Liver (tissue), 3 donors: ENCODE measurements at regions not wholly inside any gene's neighbourhood (a gene's known extent, or its start where the extent isn't known, plus 50 kb on each side); places are given as distances from the start of the nearest gene placed in this dataset.

ENCODE experiments used
- GABPA ChIP-seq, 2 donors: IDR thresholded peaks in 1 of 2; conservative IDR thresholded peaks in 1 of 2; 2 replicates each; pipeline ENCODE4 v1.6.1; 2016; ENCODE audit warnings: antibody characterized with exemption in 2 of 2, mild to moderate bottlenecking in 1 of 2, moderate library complexity in 1 of 2
- JUND ChIP-seq, 2 donors: IDR thresholded peaks; 2 replicates each; pipeline ENCODE4 v1.6.1; 2016; ENCODE audit warnings: antibody characterized with exemption in 2 of 2
- RAD21 ChIP-seq, 2 donors: IDR thresholded peaks; 2 replicates each; pipeline ENCODE4 v1.6.1; 2016; ENCODE audit warnings: antibody characterized with exemption in 2 of 2, mild to moderate bottlenecking in 2 of 2
- RXRA ChIP-seq, 2 donors: IDR thresholded peaks; 2 replicates each; pipeline ENCODE4 v1.6.1; 2017 to 2018; ENCODE audit warnings: antibody characterized with exemption in 2 of 2, mild to moderate bottlenecking in 1 of 2
- SP1 ChIP-seq: IDR thresholded peaks from 2 replicates; pipeline ENCODE4 v1.6.1; 2018; ENCODE audit warnings: antibody characterized with exemption, mild to moderate bottlenecking
- TAF1 ChIP-seq: conservative IDR thresholded peaks from 2 replicates; pipeline ENCODE4 v1.6.1; 2016; ENCODE audit warnings: antibody characterized with exemption, mild to moderate bottlenecking
- YY1 ChIP-seq: IDR thresholded peaks from 2 replicates; pipeline ENCODE4 v1.6.1; 2016; ENCODE audit warnings: antibody characterized with exemption, mild to moderate bottlenecking
- TF ChIP-seq, protein P1 (sequence below): fragments of 150-350 bp; IDR thresholded peaks from 2 replicates; pipeline ENCODE4 v1.5.1; 2017; ENCODE audit warnings: improper control_type of control experiment, low read depth, low read length; ENCODE audit not compliant: missing input control
- TF ChIP-seq, protein P2 (sequence below): IDR thresholded peaks from 2 replicates; pipeline ENCODE4 v1.6.1; 2016; ENCODE audit warnings: antibody characterized with exemption
- TF ChIP-seq, protein P3 (sequence below): IDR thresholded peaks from 2 replicates; pipeline ENCODE4 v1.6.1; 2016; ENCODE audit warnings: antibody characterized with exemption
- donor health status: healthy.
- donor health status: healthy.

DNA sequence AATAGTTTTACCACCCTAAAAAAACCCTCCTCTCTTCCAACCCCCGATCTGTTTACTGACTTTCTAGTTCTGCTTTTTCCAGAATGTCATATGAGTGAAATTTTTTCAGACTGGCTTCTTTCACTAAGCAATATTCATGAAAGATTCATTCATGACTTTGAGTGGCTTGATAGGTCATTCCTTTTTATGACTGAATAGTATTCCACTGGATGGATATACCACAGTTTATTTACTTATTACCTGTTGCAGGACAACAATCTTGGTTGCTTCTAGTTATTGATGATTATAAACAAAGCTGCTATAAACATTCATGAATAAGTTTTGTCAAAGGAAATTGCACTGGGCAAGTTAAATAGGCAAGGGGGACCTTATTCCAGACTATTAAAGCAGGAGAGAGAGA, 264.2 kb downstream of the UTP18 start:
- TF ChIP-seq, protein P1, sequence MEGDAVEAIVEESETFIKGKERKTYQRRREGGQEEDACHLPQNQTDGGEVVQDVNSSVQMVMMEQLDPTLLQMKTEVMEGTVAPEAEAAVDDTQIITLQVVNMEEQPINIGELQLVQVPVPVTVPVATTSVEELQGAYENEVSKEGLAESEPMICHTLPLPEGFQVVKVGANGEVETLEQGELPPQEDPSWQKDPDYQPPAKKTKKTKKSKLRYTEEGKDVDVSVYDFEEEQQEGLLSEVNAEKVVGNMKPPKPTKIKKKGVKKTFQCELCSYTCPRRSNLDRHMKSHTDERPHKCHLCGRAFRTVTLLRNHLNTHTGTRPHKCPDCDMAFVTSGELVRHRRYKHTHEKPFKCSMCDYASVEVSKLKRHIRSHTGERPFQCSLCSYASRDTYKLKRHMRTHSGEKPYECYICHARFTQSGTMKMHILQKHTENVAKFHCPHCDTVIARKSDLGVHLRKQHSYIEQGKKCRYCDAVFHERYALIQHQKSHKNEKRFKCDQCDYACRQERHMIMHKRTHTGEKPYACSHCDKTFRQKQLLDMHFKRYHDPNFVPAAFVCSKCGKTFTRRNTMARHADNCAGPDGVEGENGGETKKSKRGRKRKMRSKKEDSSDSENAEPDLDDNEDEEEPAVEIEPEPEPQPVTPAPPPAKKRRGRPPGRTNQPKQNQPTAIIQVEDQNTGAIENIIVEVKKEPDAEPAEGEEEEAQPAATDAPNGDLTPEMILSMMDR, result no peak
- no peak for TF ChIP-seq RAD21 (IDR thresholded peaks at IDR 0.05)
- TF ChIP-seq RXRA (IDR thresholded peaks at IDR 0.05), result no peak
- no peak for TF ChIP-seq TAF1
- TF ChIP-seq YY1, result no peak
- TF ChIP-seq GABPA (IDR thresholded peaks at IDR 0.05 in 1 of 2, conservative IDR thresholded peaks at IDR 0.05 in 1 of 2), result no peak
- TF ChIP-seq SP1, result no peak
- TF ChIP-seq, protein P2, sequence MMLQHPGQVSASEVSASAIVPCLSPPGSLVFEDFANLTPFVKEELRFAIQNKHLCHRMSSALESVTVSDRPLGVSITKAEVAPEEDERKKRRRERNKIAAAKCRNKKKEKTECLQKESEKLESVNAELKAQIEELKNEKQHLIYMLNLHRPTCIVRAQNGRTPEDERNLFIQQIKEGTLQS, result no peak
- TF ChIP-seq, protein P3, sequence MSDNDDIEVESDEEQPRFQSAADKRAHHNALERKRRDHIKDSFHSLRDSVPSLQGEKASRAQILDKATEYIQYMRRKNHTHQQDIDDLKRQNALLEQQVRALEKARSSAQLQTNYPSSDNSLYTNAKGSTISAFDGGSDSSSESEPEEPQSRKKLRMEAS, result no peak
- no peak for TF ChIP-seq JUND (IDR thresholded peaks at IDR 0.05)
